ENCODE measurements at regions not wholly inside any gene's neighbourhood (a gene's known extent, or its start where the extent isn't known, plus 50 kb on each side); places are given as distances from the start of the nearest gene placed in this dataset.

DNA sequence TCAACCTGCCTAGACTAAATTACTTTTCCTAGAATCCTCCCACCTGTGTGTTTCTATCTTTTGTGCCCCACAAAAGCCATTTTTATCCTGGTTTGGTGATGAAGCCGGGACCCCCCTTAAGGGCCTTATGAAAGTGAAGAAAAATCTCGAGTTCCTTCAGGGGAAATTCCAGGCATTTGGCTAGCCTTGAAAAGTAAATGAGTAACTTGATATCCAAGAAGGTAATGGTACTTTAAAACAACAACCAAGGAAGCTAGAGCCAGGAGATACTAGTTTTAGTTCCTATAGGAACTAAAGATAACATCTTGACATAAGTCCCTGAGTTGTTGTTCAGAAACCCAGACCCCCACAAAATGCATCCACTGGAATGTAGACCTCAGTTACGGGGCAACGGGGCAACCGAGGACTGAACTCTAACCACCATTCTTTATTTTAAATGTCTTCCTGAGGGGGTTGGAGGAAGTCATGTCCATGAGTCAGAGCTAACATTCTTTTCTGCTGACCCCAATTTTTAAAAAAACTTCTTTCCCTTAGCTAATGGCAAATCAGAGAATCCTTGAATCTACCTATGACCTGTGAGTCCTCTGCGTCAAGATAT, 73.9 kb downstream of the VCX3A start:
- no peak overlapping the region for H2BK120ac ChIP-seq (ENCODE audit: low read depth, low read length)
- H3K14ac ChIP-seq (ENCODE audit: low read length): no peak overlapping the region
- H3K36me3 ChIP-seq (replicated peaks in 1 of 2; ENCODE audit: control insufficient read depth in 2 of 2, insufficient read depth in 2 of 2, low read length in 2 of 2): no peaks in the 10 kb centered on the region
- no peak overlapping the region for H2BK5ac ChIP-seq (ENCODE audit: low read length)
- H3K4me2 ChIP-seq (ENCODE audit: insufficient read depth, low read length, poor library complexity, severe bottlenecking): no peak overlapping the region
- H3K79me1 ChIP-seq (ENCODE audit: low read depth, low read length): no peaks in the 10 kb centered on the region
- no peak overlapping the region for H2AFZ ChIP-seq (ENCODE audit: low read length)
- H3K4me1 ChIP-seq (ENCODE audit: control insufficient read depth in 2 of 2, insufficient read depth in 1 of 2, low read depth in 1 of 2, low read length in 2 of 2): peaks cover 0 to 6% of the 10 kb centered on the region in 2 donors
- no peaks in the 10 kb centered on the region for H3K27me3 ChIP-seq (ENCODE audit: control insufficient read depth in 3 of 3, insufficient read depth in 3 of 3, low read depth in 1 of 3, low read length in 3 of 3)
- no CpG with 5 or more reads among the region's 6 CpGs for WGBS, 2 donors (ENCODE audit: extremely low coverage in 2 of 2, insufficient read length in 2 of 2, insufficient replicate concordance in 1 of 2)
- no peak overlapping the region for H3K27ac ChIP-seq (replicated peaks; ENCODE audit: low read length)
- DNase-seq (ENCODE audit: low spot score): no peak
- H3K23ac ChIP-seq (ENCODE audit: low read depth, low read length, poor library complexity): no peak overlapping the region
- no peak overlapping the region for H4K91ac ChIP-seq (ENCODE audit: low read depth, low read length, poor library complexity)
- H4K8ac ChIP-seq (ENCODE audit: low read depth, low read length): no peak overlapping the region
- H3K9me3 ChIP-seq (replicated peaks in 1 of 2; ENCODE audit: control insufficient read depth in 2 of 2, insufficient read depth in 1 of 2, low read depth in 1 of 2, low read length in 2 of 2): no peaks in the 10 kb centered on the region
- H3K9ac ChIP-seq (ENCODE audit: low read depth, low read length, poor library complexity): no peak overlapping the region
- no peak overlapping the region for H3K18ac ChIP-seq (ENCODE audit: low read length)
- no peak overlapping the region for H3K4me3 ChIP-seq (ENCODE audit: low read length in 2 of 2)
- H2BK12ac ChIP-seq (ENCODE audit: low read length): no peak overlapping the region
- no peak overlapping the region for H2AK5ac ChIP-seq (ENCODE audit: low read depth, low read length)
- no peak overlapping the region for H3K4ac ChIP-seq (ENCODE audit: low read length)
- H2BK15ac ChIP-seq (ENCODE audit: low read length): no peak overlapping the region

DNA sequence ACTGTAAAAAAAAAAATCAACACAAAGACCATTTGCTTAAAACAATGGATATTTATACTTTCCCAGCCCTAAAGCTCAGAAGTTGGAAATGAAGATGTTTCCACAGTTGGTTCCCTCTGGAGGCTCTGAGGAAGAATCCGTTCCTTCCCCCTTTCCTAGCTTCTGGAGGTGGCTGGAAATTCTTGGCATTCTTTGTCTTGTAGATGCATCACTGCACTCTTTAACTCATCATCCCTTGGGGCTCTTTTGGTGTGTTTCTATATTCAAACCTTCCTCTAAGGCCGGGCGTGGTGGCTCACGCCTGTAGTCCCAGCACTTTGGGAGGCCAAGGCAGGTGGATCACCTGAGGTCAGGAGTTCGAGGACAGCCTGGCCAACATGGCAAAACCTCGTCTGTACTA, 78.7 kb downstream of the VCX3A start:
- H2BK120ac ChIP-seq (ENCODE audit: low read depth, low read length): no peak overlapping the region
- H3K9ac ChIP-seq (ENCODE audit: low read depth, low read length, poor library complexity): no peak overlapping the region
- H3K18ac ChIP-seq (ENCODE audit: low read length): no peak overlapping the region
- no peaks in the 10 kb centered on the region for H3K27me3 ChIP-seq (ENCODE audit: control insufficient read depth in 3 of 3, insufficient read depth in 3 of 3, low read depth in 1 of 3, low read length in 3 of 3)
- no peak overlapping the region for H4K8ac ChIP-seq (ENCODE audit: low read depth, low read length)
- H3K79me1 ChIP-seq (ENCODE audit: low read depth, low read length): no peaks in the 10 kb centered on the region
- no peak overlapping the region for H4K91ac ChIP-seq (ENCODE audit: low read depth, low read length, poor library complexity)
- H3K36me3 ChIP-seq (replicated peaks in 1 of 2; ENCODE audit: control insufficient read depth in 2 of 2, insufficient read depth in 2 of 2, low read length in 2 of 2): no peaks in the 10 kb centered on the region
- H3K4me3 ChIP-seq (ENCODE audit: low read length in 2 of 2): no peak overlapping the region
- H3K4me1 ChIP-seq (ENCODE audit: control insufficient read depth in 2 of 2, insufficient read depth in 1 of 2, low read depth in 1 of 2, low read length in 2 of 2): no peaks in the 10 kb centered on the region
- DNase-seq (ENCODE audit: low spot score): no peak
- H2BK15ac ChIP-seq (ENCODE audit: low read length): no peak overlapping the region
- H3K4me2 ChIP-seq (ENCODE audit: insufficient read depth, low read length, poor library complexity, severe bottlenecking): no peak overlapping the region
- H2AK5ac ChIP-seq (ENCODE audit: low read depth, low read length): no peak overlapping the region
- H2AFZ ChIP-seq (ENCODE audit: low read length): no peak overlapping the region
- no CpG with 5 or more reads among the region's 6 CpGs for WGBS, 2 donors (ENCODE audit: extremely low coverage in 2 of 2, insufficient read length in 2 of 2, insufficient replicate concordance in 1 of 2)
- H3K23ac ChIP-seq (ENCODE audit: low read depth, low read length, poor library complexity): no peak overlapping the region
- no peak overlapping the region for H3K14ac ChIP-seq (ENCODE audit: low read length)
- H3K27ac ChIP-seq (replicated peaks; ENCODE audit: low read length): no peak overlapping the region
- no peak overlapping the region for H3K4ac ChIP-seq (ENCODE audit: low read length)
- H2BK5ac ChIP-seq (ENCODE audit: low read length): no peak overlapping the region
- H2BK12ac ChIP-seq (ENCODE audit: low read length): no peak overlapping the region
- H3K9me3 ChIP-seq (replicated peaks in 1 of 2; ENCODE audit: control insufficient read depth in 2 of 2, insufficient read depth in 1 of 2, low read depth in 1 of 2, low read length in 2 of 2): no peaks in the 10 kb centered on the region

GRCh38 chrX:6449946-6450345, 85.0 kb downstream of the VCX3A start:
- Histone ChIP-seq H3K4ac (ENCODE audit: low read length) (no peak overlapping the region), H3K23ac (ENCODE audit: low read depth, low read length, poor library complexity) (no peak overlapping the region), H2BK15ac (ENCODE audit: low read length) (no peak overlapping the region), H3K79me1 (ENCODE audit: low read depth, low read length) (no peaks in the 10 kb centered on the region), H2AFZ (ENCODE audit: low read length) (no peak overlapping the region), H3K4me3 (ENCODE audit: low read length in 2 of 2) (no peak overlapping the region), H2BK12ac (ENCODE audit: low read length) (no peak overlapping the region), H4K8ac (ENCODE audit: low read depth, low read length) (no peak overlapping the region), H4K91ac (ENCODE audit: low read depth, low read length, poor library complexity) (no peak overlapping the region), H2BK5ac (ENCODE audit: low read length) (no peak overlapping the region), H3K14ac (ENCODE audit: low read length) (no peak overlapping the region), H3K9ac (ENCODE audit: low read depth, low read length, poor library complexity) (no peak overlapping the region), H3K27me3 (ENCODE audit: control insufficient read depth in 3 of 3, insufficient read depth in 3 of 3, low read depth in 1 of 3, low read length in 3 of 3) (no peaks in the 10 kb centered on the region), H3K9me3 (replicated peaks in 1 of 2; ENCODE audit: control insufficient read depth in 2 of 2, insufficient read depth in 1 of 2, low read depth in 1 of 2, low read length in 2 of 2) (no peaks in the 10 kb centered on the region), H3K4me2 (ENCODE audit: insufficient read depth, low read length, poor library complexity, severe bottlenecking) (no peak overlapping the region), H3K4me1 (ENCODE audit: control insufficient read depth in 2 of 2, insufficient read depth in 1 of 2, low read depth in 1 of 2, low read length in 2 of 2) (no peaks in the 10 kb centered on the region), H3K18ac (ENCODE audit: low read length) (no peak overlapping the region), H3K27ac (replicated peaks; ENCODE audit: low read length) (no peak overlapping the region), H3K36me3 (replicated peaks in 1 of 2; ENCODE audit: control insufficient read depth in 2 of 2, insufficient read depth in 2 of 2, low read length in 2 of 2) (no peaks in the 10 kb centered on the region), H2AK5ac (ENCODE audit: low read depth, low read length) (no peak overlapping the region), H2BK120ac (ENCODE audit: low read depth, low read length) (no peak overlapping the region)
- no CpG with 5 or more reads among the region's 2 CpGs for WGBS, 2 donors (ENCODE audit: extremely low coverage in 2 of 2, insufficient read length in 2 of 2, insufficient replicate concordance in 1 of 2)
- no peak for DNase-seq (ENCODE audit: low spot score)

DNA sequence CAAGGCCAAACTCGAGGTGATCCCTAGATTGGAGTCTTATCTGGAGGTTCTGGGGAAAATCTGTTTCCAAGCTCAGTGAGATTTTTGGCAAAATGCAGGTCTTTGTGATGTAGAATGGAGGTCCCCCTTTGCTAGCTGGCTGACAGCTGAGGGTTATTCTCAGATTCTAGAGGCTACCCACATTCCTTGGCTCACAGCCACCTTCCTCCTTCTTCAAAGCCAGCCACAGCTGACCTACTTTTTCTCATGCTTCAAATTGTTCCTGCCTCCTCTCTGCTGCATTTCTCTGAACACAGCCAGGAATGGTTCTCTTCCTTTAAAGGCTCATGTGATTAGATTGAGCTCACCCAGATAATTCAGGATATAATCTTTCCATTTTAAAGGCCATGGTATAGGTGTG, 86.9 kb downstream of the VCX3A start:
- Histone ChIP-seq H2BK15ac (ENCODE audit: low read length) (no peak overlapping the region), H4K8ac (ENCODE audit: low read depth, low read length) (no peak overlapping the region), H3K27me3 (ENCODE audit: control insufficient read depth in 3 of 3, insufficient read depth in 3 of 3, low read depth in 1 of 3, low read length in 3 of 3) (no peaks in the 10 kb centered on the region), H3K79me1 (ENCODE audit: low read depth, low read length) (no peaks in the 10 kb centered on the region), H2AFZ (ENCODE audit: low read length) (no peak overlapping the region), H3K27ac (replicated peaks; ENCODE audit: low read length) (no peak overlapping the region), H3K4me3 (ENCODE audit: low read length in 2 of 2) (no peak overlapping the region), H2BK5ac (ENCODE audit: low read length) (no peak overlapping the region), H2AK5ac (ENCODE audit: low read depth, low read length) (no peak overlapping the region), H2BK12ac (ENCODE audit: low read length) (no peak overlapping the region), H3K18ac (ENCODE audit: low read length) (no peak overlapping the region), H3K14ac (ENCODE audit: low read length) (no peak overlapping the region), H3K4me1 (ENCODE audit: control insufficient read depth in 2 of 2, insufficient read depth in 1 of 2, low read depth in 1 of 2, low read length in 2 of 2) (no peaks in the 10 kb centered on the region), H4K91ac (ENCODE audit: low read depth, low read length, poor library complexity) (no peak overlapping the region), H3K36me3 (replicated peaks in 1 of 2; ENCODE audit: control insufficient read depth in 2 of 2, insufficient read depth in 2 of 2, low read length in 2 of 2) (no peaks in the 10 kb centered on the region), H3K4ac (ENCODE audit: low read length) (no peak overlapping the region), H3K23ac (ENCODE audit: low read depth, low read length, poor library complexity) (no peak overlapping the region), H2BK120ac (ENCODE audit: low read depth, low read length) (no peak overlapping the region), H3K9ac (ENCODE audit: low read depth, low read length, poor library complexity) (no peak overlapping the region), H3K4me2 (ENCODE audit: insufficient read depth, low read length, poor library complexity, severe bottlenecking) (no peak overlapping the region), H3K9me3 (replicated peaks in 1 of 2; ENCODE audit: control insufficient read depth in 2 of 2, insufficient read depth in 1 of 2, low read depth in 1 of 2, low read length in 2 of 2) (no peaks in the 10 kb centered on the region)
- WGBS, 2 donors (ENCODE audit: extremely low coverage in 2 of 2, insufficient read length in 2 of 2, insufficient replicate concordance in 1 of 2): no CpG with 5 or more reads among the region's 1 CpG
- DNase-seq (ENCODE audit: low spot score): no peak
